Cerebellar cortex (tissue), 1 donor: ENCODE measurements at regions not wholly inside any gene's neighbourhood (a gene's known extent, or its start where the extent isn't known, plus 50 kb on each side); places are given as distances from the start of the nearest gene placed in this dataset.

ENCODE experiments used
- DNase-seq: peaks from one replicate; pipeline ENCODE4 v3.0.0-alpha.2; 2015; ENCODE audit warnings: low spot score

GRCh38 chr3:162007722-162008121 is 511.1 kb downstream of the OTOL1 start:
- no peak for DNase-seq

- no peak for DNase-seq
Measured at GRCh38 chr3:162012633-162013032, 516.0 kb downstream of the OTOL1 start.

- DNase-seq: no peak
Measured at GRCh38 chr3:162014284-162014683, 517.7 kb downstream of the OTOL1 start.

- no peak for DNase-seq
Measured at GRCh38 chr3:162015856-162016255, 519.2 kb downstream of the OTOL1 start.

- DNase-seq: no peak
Measured at GRCh38 chr3:162019817-162020216, 523.2 kb downstream of the OTOL1 start.

GRCh38 chr3:162021206-162021605 is 524.6 kb downstream of the OTOL1 start:
- no peak for DNase-seq

GRCh38 chr3:162022911-162023310 is 526.3 kb downstream of the OTOL1 start:
- no peak for DNase-seq

GRCh38 chr3:162029736-162030135 is 533.1 kb downstream of the OTOL1 start:
- no peak for DNase-seq

GRCh38 chr3:162034368-162034767 is 537.8 kb downstream of the OTOL1 start:
- DNase-seq: no peak

- no peak for DNase-seq
Measured at GRCh38 chr3:162041622-162042021, 545.0 kb downstream of the OTOL1 start.

- DNase-seq: no peak
Measured at GRCh38 chr3:162052636-162053035, 556.0 kb downstream of the OTOL1 start.

- no peak for DNase-seq
Measured at GRCh38 chr3:162072656-162073164, 576.1 kb downstream of the OTOL1 start.

- no peak for DNase-seq
Measured at GRCh38 chr3:162073422-162073975, 576.9 kb downstream of the OTOL1 start.

- no peak for DNase-seq
Measured at GRCh38 chr3:162077108-162077507, 580.5 kb downstream of the OTOL1 start.

- DNase-seq: no peak
Measured at GRCh38 chr3:162082516-162082915, 585.9 kb downstream of the OTOL1 start.

- DNase-seq: no peak
Measured at GRCh38 chr3:162087361-162087760, 590.8 kb downstream of the OTOL1 start.

- no peak for DNase-seq
Measured at GRCh38 chr3:162092751-162093150, 596.1 kb downstream of the OTOL1 start.

- DNase-seq: no peak
Measured at GRCh38 chr3:162094301-162094700, 597.7 kb downstream of the OTOL1 start.

GRCh38 chr3:162096874-162097273 is 600.3 kb downstream of the OTOL1 start:
- DNase-seq: no peak

- DNase-seq: no peak
Measured at GRCh38 chr3:162103808-162104207, 607.2 kb downstream of the OTOL1 start.

GRCh38 chr3:162111861-162112260 is 615.3 kb downstream of the OTOL1 start:
- DNase-seq: no peak

- no peak for DNase-seq
Measured at GRCh38 chr3:162112719-162113118, 616.1 kb downstream of the OTOL1 start.

- no peak for DNase-seq
Measured at GRCh38 chr3:162117961-162118360, 621.4 kb downstream of the OTOL1 start.

GRCh38 chr3:162119651-162120050 is 623.0 kb downstream of the OTOL1 start:
- no peak for DNase-seq
